ENCODE measurements at regions not wholly inside any gene's neighbourhood (a gene's known extent, or its start where the extent isn't known, plus 50 kb on each side); places are given as distances from the start of the nearest gene placed in this dataset.
"Not testable (repeated sequence)": the region's sequence is repeated elsewhere in the genome, so short reads cannot be mapped to it uniquely, and the experiment has no call there.

DNA sequence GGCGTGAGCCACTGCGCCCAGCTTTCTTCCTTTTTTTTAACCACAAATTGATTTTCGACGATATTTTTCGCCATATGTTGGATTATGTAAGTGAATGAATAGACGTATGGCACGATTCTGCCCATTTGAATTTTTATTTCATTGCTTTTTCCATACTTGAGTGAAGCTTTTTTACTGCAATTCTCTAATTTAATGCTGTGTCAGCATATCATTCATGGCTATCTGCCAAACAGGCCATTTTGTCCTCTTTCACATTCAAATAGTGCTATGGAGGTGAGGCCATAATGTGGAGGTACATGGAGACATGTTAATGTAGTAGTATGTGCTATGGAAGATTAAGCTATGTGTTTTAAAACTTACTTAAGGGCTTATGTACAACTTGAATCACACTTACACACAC is 152.1 kb upstream of the TUSC1 start:
- no peak for DNase-seq

DNA sequence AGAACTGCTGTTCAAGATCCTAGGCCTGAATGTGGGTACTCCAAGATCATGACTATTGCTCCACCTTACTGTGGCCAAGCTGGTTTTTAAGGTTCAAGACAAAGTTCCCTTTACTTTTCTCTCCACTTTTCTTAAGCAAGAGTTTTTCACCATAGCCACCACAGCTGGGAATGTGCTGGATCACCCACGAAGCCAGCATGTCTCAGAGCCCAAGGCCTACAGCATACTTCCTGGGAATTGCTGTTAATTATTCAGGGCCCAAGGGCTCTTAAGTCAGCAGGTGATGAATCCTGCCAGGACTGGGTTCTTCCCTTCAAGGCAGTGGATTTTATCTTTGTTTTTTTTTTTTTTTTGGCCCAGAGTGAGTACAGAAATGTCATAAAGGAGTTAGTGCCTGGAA is 149.4 kb upstream of the TUSC1 start:
- no peak for DNase-seq

DNA sequence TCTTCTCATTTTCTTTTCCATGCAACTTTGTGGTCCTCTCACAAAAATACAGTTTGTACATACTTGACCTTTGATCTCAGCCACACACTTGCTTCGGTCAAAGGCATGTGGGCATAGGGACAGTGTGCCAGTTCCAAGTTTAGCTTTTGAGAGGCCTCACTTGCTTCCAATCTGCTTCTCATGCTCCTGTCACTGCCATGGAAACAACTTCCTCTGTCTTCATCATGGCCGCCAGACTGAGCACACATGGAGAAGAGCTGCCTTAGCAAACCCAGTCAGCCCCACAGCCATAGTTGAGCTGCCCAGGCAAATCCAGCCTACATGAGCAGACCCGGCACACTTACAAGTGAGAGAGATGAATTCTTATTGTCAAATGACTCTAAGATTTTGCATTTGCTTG is 138.2 kb upstream of the TUSC1 start:
- DNase-seq: no peak

DNA sequence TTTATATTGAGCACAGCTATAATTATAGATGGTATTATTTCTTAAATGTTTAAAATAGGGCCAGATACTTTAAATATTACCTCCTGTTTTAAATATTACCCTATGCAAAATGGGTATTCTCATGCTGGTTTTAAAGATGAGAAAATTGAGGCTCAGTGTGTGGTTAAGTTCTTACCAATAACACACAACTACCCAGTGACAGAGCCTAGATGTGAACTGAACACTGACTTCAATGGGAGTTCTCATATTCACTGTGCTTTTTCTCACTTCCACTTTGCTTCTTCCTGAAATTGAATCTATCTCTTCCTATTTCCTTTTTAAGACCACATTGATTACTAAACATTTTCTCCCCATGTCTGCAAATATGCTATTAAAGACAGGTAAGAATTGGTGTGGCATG is 135.8 kb upstream of the TUSC1 start:
- DNase-seq: no peak

DNA sequence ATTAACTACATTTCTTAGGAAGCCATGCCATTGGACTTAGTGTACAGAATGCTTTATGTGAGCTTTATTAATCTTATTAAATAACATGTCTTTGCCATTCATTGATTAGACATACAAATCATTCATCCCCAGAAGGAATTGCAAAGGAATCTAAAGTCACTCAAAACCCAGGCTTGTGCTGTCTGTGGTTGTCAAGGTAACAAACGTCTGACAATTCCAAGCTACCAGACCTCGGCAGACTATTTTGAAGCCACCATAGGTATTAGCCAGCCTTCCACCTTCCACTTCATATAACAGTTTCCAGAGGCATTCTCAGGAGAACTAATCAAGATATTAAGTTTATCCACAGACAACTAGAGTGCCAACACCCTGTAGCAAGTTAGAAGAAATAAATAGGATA is 135.2 kb upstream of the TUSC1 start:
- DNase-seq: no peak

DNA sequence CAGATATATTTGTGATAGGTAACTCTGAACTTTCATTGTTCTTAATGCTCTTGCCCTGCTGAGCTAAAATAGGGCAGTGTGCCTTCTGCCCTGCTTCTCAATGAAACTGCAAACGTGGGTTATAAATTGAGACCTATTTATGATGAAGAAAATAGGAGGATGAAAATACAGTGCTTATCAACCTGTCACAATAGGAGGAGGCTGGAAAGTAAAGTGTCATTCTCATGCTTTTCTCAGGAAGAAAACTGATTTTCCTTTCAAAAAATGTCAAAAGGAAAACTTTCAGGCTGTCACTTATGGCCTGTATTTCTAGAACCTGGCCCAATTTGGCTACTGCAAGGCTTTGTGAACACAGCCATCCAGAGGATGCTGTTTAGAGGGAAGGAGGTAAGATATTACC is 130.3 kb upstream of the TUSC1 start:
- no peak for DNase-seq

DNA sequence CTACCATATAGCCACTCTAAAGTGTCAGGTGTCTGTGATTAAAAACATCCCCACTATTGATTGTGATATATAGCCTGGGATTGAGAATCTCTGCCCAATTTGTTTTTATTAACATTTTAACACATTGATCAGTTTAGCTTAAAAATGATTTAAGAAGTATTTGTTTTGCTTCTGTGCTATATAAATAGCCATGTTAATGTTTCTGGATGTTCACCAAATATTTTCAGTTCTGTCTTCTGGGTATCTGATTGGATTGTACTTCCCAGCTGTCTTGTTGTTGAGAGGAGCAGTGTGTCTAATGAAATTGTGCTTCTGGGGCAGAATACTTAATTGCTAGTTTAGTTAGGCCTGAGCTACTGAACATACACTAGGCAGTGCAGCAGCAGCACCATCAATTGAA is 126.6 kb upstream of the TUSC1 start:
- DNase-seq: no peak

DNA sequence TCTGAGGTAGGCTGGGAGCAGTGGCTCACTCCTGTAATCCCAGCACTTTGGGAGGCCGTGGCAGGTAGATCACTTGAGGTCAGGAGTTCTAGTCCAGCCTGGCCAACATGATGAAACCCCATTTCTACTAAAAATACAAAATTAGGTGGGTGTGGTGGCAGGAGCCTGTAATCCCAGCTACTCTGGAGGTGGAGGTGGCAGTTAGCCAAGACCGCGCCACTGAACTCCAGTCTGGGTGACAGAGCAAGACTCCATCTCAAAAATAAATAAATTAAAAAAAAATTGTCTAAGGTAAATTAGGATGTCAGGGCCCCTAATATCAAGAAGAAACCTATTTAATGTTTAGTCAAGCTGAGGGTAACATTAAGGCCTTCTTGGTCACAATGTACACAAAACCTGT is 123.7 kb upstream of the TUSC1 start:
- not testable (repeated sequence) for DNase-seq

DNA sequence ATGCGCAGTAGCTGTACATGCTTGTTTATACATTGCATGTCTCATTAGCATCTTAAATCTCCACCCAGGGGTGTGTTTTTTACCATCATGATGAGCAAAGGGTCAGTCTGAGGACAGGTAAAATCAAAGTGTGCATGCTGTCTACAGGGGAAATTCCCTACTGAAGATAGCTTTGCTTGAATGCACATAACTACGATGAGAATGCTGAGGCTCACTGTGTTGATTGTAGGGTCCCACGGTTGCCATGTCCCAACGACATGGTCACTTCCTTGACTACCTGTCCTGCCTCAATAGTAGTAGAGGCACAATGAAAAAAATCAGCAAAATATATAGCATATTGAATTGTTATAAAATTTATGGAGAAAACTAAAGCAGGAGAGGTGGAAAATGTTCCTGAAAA is 95.6 kb upstream of the TUSC1 start:
- no peak for DNase-seq

DNA sequence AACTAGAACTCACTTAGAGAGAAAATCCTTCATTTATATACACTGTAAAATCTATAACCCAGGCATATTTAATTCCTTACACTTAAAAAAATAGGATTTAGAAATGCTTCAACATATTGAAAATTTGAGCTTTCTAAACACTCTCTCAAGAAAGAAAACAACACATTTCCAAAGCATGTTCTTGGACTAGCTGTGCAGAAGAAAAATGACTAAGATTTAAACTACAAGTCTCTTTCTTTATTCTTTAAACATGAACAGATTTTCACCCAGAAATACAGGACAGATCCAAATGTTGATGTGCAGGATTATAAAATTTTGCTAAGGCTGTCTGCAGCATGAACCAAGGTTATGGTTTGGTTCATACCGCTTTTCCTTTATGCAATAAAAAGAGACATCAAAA is 77.7 kb upstream of the TUSC1 start:
- DNase-seq: no peak

DNA sequence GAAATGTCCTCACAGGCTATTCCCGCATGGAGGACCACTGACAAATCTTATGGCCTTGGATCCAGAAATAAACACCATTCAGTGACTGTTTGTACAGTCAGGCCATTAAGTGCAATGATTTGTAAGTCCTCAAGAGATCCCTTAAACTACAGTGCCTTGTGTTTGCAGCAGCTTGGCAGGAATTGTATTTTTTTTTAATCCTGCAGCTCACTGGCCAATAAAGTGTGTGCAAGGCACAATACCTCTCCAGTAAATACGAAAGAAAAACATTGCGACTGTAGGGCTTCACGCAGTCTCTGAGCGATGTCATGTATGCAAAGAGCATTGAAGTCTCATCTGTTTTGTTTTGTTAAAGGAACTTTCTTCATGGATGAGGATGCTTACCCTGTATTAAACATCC is 74.2 kb upstream of the TUSC1 start:
- no peak for DNase-seq

DNA sequence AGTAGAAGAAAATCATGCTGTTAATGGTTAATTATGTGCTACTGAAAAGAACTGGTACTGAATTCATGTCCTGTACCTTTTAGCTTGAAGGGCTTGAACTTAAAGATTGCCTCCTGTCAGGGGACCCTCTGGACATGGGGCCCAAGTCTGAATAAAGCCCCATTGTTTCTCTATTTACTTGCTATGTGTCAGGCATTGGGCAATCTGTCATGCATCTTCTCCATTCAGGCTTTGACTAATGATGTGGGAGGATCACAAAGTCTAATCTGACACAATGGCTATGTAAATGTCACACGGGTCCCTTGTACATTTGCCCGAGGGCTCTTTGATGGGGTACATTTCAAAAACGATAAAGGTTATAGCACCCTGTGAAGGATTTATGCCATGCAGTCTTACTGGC is 64.0 kb upstream of the TUSC1 start:
- no peak for DNase-seq

DNA sequence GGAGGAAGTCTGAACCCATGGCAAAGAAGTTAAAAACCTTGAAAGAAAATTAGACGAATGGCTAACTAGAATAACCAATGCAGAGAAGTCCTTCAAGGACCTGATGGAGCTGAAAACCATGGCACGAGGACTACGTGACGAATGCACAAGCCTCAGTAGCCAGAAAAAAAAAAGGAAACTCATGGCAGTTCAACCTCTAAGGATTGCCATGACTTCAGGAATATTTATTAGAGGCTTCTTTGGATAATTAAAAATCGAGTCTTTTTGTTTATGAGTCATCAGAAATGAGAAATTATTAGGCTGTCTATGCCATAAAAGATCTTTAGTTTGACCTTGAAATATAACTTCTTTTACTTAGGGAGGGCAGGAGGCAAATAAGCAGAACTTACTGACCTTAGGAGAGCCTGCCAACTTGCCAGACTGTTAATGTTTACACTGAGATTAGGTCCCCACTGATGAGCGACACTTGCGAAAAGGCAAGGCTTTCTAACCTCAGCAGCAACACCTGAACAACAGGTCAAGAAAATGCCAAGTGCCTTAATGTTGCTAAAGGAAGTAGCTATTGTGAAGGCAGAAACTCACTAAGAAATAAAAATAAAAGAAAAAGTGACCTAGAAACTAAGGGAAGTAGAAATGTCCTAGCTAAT is 55.2 kb upstream of the TUSC1 start:
- DNase-seq: no peak

DNA sequence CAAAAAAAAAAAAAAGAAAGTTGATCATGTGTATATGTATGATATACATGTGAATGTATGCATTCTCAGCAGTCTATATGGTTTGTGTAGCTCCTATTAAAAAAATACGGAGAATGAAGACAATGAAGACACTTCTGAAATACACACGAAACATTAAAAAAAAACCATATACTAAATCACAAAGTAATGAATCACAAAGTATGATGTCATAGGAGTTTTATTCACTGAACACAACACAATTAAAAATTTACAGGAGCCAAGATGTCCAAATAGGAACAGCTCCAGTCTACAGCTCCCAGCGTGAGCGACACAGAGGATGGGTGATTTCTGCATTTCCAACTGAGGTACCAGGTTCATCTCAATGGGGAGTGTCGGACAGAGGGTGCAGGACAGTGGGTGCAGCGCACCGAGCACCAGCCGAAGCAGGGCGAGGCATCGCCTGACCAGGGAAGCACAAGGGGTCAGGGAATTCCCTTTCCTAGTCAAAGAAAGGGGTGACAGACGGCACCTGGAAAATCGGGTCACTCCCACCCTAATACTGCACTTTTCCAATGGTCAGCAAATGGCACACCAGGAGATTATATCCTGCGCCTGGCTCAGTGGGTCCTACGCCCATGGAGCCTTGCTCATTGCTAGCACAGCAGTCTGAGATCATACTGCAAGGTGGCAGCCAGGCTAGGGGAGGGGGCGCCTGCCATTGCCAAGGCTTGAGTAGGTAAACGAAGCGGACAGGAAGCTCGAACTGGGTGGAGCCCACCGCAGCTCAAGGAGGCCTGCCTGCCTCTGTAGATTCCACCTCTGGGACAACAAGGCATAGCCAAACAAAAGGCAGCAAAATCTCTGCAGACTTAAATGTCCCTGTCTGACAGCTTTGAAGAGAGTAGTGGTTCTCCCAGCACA is 53.9 kb upstream of the TUSC1 start:
- DNase-seq: not testable (repeated sequence)

All from NCI-H1048 (cell line).